ENCODE measurements at regions not wholly inside any gene's neighbourhood (a gene's known extent, or its start where the extent isn't known, plus 50 kb on each side); places are given as distances from the start of the nearest gene placed in this dataset.

DNA sequence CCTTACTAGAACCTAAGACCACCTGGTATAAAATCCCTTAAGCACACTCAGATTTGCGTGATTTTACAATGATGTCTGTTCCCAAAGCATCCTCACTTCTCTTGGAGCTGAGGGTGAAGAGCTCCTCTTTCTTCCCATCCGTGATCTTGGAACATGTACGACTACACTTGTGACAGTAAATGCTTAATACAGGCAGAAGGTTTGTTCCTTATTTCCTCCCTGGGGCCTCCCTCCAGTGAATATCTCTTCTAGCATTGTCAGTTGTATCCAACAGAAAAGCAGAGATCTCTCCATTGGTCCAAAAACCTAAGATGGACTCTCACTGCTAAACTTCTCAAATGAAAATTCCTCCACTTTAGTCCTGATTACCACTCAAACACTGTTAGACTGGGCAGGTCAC lies 103.6 kb upstream of the VPREB1 start:
- Histone ChIP-seq H3K9me3 (no peaks in the 10 kb centered on the region), H3K36me3 (no peaks in the 10 kb centered on the region), H3K4me1 (no peaks in the 10 kb centered on the region), H3K27me3 (peaks cover 65% of the 10 kb centered on the region), H3K27ac (no peak overlapping the region), H3K4me3 (no peak overlapping the region)
- intact Hi-C loops (cut with DNase I; ENCODE audit: low total_unique reads) = no loop called here
- DNase-seq = no peak
- in situ Hi-C loops (cut with MboI; ENCODE audit: low pct_ligation_motif_present in 1 of 4, low pct_unique_long_range_greater_than_20kb in 1 of 4, low sequenced_read_pairs in 3 of 4) = no loop called here
- 89 to 100% methylated on average over 2 to 3 of the region's 3 CpGs for WGBS, 2 donors (ENCODE audit: low coverage in 1 of 2)
- TF ChIP-seq POLR2AphosphoS5 (IDR thresholded peaks at IDR 0.05) = no peak
- no peak for TF ChIP-seq EP300 (IDR thresholded peaks at IDR 0.05; ENCODE audit: low read depth)
- no peak for TF ChIP-seq POLR2A (IDR thresholded peaks at IDR 0.05)
- no peak for TF ChIP-seq CTCF (IDR thresholded peaks at IDR 0.05)

- WGBS, 2 donors (ENCODE audit: low coverage in 1 of 2) = 36 to 39% methylated on average over 1 of the region's 1 CpG
- Histone ChIP-seq H3K36me3 (no peaks in the 10 kb centered on the region), H3K27ac (no peak overlapping the region), H3K4me3 (no peak overlapping the region), H3K9me3 (no peaks in the 10 kb centered on the region), H3K4me1 (no peaks in the 10 kb centered on the region), H3K27me3 (peaks cover 61% of the 10 kb centered on the region)
- intact Hi-C loops (cut with DNase I; ENCODE audit: low total_unique reads) (no loop called here), in situ Hi-C loops (cut with MboI; ENCODE audit: low pct_ligation_motif_present in 1 of 4, low pct_unique_long_range_greater_than_20kb in 1 of 4, low sequenced_read_pairs in 3 of 4) (no loop called here)
- DNase-seq = no peak
- TF ChIP-seq POLR2AphosphoS5 (IDR thresholded peaks at IDR 0.05) (no peak), CTCF (IDR thresholded peaks at IDR 0.05) (no peak), EP300 (IDR thresholded peaks at IDR 0.05; ENCODE audit: low read depth) (no peak), POLR2A (IDR thresholded peaks at IDR 0.05) (no peak)
Measured at GRCh38 chr22:22139364-22139763, 105.2 kb upstream of the VPREB1 start.

GRCh38 chr22:22138915-22139314 lies 105.7 kb upstream of the VPREB1 start:
- H3K27ac ChIP-seq = no peak overlapping the region
- in situ Hi-C loops (cut with MboI; ENCODE audit: low pct_ligation_motif_present in 1 of 4, low pct_unique_long_range_greater_than_20kb in 1 of 4, low sequenced_read_pairs in 3 of 4) (no loop called here), intact Hi-C loops (cut with DNase I; ENCODE audit: low total_unique reads) (no loop called here)
- no peaks in the 10 kb centered on the region for H3K9me3 ChIP-seq
- peaks cover 65% of the 10 kb centered on the region for H3K27me3 ChIP-seq
- WGBS, 2 donors (ENCODE audit: low coverage in 1 of 2) = 38 to 50% methylated on average over 1 of the region's 1 CpG
- H3K4me1 ChIP-seq = no peaks in the 10 kb centered on the region
- H3K4me3 ChIP-seq = no peak overlapping the region
- H3K36me3 ChIP-seq = no peaks in the 10 kb centered on the region
- no peak for DNase-seq
- TF ChIP-seq POLR2AphosphoS5 (IDR thresholded peaks at IDR 0.05) = no peak
- TF ChIP-seq POLR2A (IDR thresholded peaks at IDR 0.05) = no peak
- TF ChIP-seq EP300 (IDR thresholded peaks at IDR 0.05; ENCODE audit: low read depth) = no peak
- TF ChIP-seq CTCF (IDR thresholded peaks at IDR 0.05) = no peak

DNA sequence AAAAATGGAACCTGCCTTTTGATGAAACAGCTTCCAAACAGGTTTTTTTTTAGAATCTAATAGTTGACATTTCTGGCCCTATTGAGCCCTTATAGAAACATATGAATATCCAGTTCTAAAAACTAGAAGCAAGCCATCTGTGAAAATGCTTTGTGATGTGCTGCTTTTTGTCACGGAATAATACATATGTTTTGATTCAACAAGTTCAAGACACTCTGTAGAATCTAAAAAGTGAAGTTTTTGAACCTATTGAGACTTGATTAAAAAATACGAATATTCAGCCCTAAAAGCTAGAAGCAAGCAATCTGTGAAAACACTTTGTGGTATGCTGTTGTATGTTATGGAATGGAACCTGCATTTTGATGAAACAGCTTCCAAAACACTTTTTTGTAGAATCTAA lies 106.7 kb upstream of the VPREB1 start:
- in situ Hi-C loops (cut with MboI; ENCODE audit: low pct_ligation_motif_present in 1 of 4, low pct_unique_long_range_greater_than_20kb in 1 of 4, low sequenced_read_pairs in 3 of 4) = no loop called here
- WGBS, 2 donors (ENCODE audit: low coverage in 1 of 2) = 42 to 56% methylated on average over 2 of the region's 2 CpGs
- Histone ChIP-seq H3K27ac (no peak overlapping the region), H3K4me3 (no peak overlapping the region), H3K36me3 (no peaks in the 10 kb centered on the region), H3K27me3 (peaks cover 58% of the 10 kb centered on the region), H3K9me3 (no peaks in the 10 kb centered on the region), H3K4me1 (no peaks in the 10 kb centered on the region)
- TF ChIP-seq EP300 (IDR thresholded peaks at IDR 0.05; ENCODE audit: low read depth) = no peak
- TF ChIP-seq POLR2A (IDR thresholded peaks at IDR 0.05) = no peak
- no peak for TF ChIP-seq POLR2AphosphoS5 (IDR thresholded peaks at IDR 0.05)
- no peak for TF ChIP-seq CTCF (IDR thresholded peaks at IDR 0.05)
- DNase-seq = no peak
- intact Hi-C loops (cut with DNase I; ENCODE audit: low total_unique reads) = no loop called here
